Adrenal gland (tissue), 5 donors: ENCODE measurements at regions not wholly inside any gene's neighbourhood (a gene's known extent, or its start where the extent isn't known, plus 50 kb on each side); places are given as distances from the start of the nearest gene placed in this dataset.

Source experiments
- CTCF ChIP-seq, 6 experiments: fragments of 450-650 bp in 4 of 6; fragments of 200-600 bp in 2 of 6; sonication (generic) in 1 of 6; IDR thresholded peaks; 1 replicate in 5 of 6; 2 replicates in 1 of 6; pipeline versions ENCODE4 v1.5.1 to v1.8.0; 2016 to 2021; ENCODE audit warnings: antibody characterized with exemption in 6 of 6, mild to moderate bottlenecking in 2 of 6, moderate library complexity in 1 of 6
- POLR2A ChIP-seq, 2 donors: fragments of 450-650 bp; IDR thresholded peaks; one replicate each; pipeline ENCODE4 v1.6.1; 2017; ENCODE audit warnings: antibody characterized with exemption in 2 of 2, mild to moderate bottlenecking in 2 of 2, moderate library complexity in 1 of 2
- donor health status: DM: no; HTN: no; CAD: no.

- TF ChIP-seq POLR2A (IDR thresholded peaks at IDR 0.05): no peak
- no peak for TF ChIP-seq CTCF (IDR thresholded peaks at IDR 0.05)
Measured at GRCh38 chrX:121987835-121988234, 940.4 kb downstream of the GLUD2 start.
